ENCODE measurements at regions not wholly inside any gene's neighbourhood (a gene's known extent, or its start where the extent isn't known, plus 50 kb on each side); places are given as distances from the start of the nearest gene placed in this dataset.

DNA sequence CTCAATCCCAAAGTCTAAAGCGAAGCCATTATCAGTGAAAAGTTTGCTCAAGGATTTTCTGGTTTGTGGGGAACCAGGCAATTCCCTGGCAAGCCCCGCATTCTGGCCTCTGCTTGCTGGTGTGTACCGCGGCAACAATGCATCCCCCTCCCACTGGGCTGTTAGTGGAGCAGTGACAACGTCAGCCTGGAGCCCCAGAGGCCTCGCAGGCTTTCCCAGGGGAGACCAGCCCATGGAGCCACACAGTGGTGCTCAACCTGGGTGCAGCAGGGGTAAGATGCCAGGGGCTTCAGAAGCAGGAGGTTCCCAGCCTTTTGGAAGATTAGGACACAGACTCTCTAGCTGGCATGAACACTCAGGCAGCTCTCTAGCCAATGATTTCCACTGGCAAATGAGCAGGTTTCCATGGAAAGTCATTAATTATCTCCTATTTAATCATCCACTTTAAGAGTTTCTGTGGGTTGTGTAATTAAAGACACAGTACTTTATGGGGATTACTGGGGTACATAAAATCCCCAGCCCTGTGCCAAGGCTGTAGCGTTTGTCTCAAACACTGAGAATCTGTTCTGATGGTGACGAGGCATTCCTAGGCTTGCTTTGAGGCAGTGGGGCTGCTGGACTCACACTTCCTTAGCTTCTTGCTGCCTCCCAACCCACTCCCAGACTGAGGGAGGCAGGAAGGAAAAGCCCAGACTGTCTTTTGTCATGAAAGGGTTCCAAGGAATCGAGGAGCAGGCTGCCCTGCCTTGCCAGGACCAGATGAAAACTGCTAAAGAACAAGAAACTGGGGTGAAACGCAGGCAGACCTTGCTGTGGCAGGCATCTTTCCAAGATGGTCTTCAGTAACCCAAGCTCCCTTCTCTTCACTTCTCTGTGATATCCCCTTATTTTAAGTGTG is 411.9 kb upstream of the SHH start:
- DNase-seq (ENCODE audit: low read depth in 3 of 3): no peak

DNA sequence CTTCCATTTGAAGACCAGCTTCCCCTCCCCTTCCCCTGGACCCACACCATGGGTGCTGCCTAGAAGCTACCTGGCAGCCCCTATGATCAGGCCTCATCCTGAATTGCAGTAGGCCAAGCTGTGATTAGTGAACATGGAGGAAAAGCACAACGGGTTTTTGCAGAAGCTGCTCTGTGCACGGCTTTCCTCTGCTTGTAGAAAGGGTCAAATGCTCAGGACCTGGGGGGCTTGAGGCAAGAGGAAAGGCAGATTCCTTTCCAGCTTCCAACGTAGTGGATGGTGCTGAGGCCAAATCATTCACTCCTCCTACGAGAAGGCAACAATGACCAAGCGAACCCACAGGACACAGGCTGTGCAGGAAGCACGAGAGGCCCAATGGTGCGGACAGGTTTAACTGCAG is 410.3 kb upstream of the SHH start:
- DNase-seq (ENCODE audit: low read depth in 3 of 3): no peak

DNA sequence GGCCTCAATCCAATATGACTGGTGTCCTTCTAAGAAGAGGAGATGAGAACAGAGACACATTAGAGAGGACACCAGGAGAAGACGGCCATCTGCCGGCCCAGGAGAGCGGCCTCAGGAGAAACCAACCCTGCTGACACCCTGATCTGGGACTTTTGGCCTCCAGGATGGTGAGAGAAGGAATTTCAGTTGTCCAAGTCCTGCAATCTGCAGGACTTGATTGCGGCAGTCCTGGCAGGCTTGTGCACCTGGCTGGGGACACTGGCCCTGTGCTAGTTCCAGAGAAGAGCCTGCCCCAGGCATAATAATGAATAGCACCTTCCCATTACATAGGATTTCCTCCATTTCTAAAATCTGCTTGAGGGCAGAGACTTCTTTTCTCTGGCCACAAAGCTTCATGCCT is 409.9 kb upstream of the SHH start:
- no peak for DNase-seq (ENCODE audit: low read depth in 3 of 3)

DNA sequence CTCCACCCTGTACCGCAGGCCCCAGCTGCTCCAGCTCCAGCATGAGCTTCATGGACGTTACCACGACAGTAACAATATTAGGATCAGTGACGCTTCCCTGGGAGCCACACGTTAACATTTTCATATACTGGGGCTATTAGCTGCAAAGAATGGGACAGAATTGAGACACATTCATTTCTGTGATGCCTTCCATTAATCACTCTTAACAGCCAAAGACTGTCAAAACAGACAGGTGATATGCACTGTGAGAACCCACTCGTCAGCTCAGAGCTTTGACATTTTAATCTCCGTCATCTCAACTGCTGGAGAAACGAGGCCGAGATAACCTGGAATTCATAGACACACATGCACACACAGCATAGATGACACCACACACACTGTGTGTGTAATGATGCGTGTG is 408.4 kb upstream of the SHH start:
- DNase-seq (ENCODE audit: low read depth in 3 of 3): no peak

DNA sequence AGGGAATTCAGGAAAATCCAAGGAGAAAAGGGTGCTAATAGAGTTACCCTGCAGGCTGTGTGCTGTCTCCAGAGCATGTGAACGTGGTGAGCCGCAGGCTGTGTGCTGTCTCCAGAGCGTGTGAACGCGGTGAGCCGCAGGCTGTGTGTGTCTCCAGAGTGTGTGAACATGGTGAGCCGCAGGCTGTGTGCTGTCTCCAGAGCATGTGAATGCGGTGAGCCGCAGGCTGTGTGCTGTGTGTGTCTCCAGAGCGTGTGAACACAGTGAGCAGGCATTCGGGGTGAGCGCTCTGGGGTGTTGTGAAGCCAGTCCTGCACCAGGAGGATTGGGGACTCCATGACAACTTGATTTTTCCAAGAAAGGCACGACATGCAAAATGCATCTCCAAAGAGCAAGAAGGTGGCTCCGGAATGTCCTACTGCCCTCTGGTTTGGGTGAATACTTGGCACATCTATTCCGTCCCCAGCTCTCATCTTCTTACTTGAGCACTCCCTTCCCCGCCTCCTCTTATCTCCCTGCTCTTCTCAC is 407.9 kb upstream of the SHH start:
- no peak for DNase-seq (ENCODE audit: low read depth in 3 of 3)

DNA sequence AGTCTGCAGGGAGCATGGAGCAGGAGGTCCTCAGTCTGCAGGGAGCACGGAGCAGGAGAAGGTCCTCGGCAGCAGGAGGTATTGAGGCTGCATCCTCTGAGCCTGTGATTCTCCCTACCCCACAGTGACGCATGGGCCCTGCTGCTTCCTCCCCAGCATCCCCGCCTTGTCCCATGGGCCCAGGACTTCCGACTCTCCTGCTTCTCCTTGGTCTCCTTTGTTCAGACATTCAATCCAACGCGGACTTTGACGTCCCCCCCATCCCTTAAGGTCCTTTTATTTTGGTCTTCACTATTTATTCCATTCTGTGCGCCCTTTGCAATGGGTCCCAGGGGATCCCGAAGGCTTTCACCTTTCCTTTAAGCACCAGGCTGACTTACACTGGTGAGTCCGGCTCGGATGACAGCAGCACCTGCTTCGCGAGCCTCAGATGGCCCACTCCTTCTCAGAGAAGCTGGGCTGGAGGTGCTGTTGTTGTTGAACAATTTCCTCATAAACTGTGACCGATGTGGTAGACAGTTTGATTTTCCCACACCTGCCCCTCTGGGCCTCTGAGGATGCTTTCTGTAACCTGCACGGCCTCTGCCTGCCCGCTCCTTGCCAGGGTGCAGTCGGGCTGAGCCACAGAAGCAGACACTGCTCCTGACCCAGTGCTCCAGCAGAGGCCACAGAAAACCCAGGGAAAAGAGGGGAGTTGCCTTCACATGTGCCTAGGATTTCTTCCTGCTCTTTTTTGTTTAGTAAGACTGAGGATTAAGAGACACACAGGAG is 407.2 kb upstream of the SHH start:
- no peak for DNase-seq (ENCODE audit: low read depth in 3 of 3)

DNA sequence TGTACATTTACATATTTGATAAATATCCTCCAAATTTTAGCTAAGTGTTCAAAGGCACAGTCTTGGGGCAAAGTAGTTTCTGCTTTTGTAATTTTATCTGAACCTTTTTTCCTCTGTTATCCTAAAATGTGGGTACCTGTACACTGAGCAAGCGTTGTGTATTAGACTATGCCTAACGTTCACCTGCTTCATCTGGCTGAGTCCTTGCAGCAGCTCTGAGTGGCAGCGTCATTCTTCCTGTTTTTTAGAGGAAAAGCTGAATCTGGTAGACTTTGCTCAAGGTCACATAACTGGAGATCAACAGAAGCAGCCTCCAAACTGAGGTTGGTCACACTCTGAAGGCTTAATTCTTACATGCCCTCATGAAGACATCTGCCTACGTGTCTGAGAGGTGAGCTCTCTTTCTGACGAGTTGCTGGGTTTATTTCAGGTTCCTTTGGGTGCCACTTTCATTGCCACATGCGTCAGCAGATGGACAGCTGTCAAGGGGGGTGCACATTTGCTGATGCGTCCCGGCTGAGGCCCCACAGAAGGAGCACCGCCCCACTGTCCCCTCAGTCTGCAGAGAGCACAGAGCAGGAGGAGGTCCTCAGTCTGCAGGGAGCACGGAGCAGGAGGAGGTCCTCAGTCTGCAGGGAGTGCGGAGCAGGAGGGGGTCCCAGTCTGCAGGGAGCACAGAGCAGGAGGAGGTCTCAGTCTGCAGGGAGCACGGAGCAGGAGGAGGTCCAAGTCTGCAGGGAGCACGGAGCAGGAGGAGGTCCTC is 406.5 kb upstream of the SHH start:
- no peak for DNase-seq (ENCODE audit: low read depth in 3 of 3)

DNA sequence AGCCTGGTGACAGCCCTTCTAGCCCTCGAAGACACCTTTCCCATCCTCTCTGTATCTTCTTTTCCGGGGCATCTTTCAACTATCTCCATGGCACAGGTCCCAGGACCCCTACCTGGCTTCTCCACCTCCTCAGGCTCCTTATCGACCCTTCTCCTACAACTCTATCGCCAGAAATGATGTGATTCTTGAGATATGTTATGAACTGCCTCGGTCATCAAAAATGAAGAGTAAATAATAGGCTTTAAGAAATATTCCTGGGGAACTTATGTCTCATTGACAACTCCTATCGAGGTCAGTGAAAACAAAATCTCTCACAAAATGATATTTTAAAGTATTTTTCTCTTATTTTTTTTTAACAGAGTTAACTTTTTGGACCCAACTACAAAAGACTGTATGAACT is 405.5 kb upstream of the SHH start:
- DNase-seq (ENCODE audit: low read depth in 3 of 3): no peak

DNA sequence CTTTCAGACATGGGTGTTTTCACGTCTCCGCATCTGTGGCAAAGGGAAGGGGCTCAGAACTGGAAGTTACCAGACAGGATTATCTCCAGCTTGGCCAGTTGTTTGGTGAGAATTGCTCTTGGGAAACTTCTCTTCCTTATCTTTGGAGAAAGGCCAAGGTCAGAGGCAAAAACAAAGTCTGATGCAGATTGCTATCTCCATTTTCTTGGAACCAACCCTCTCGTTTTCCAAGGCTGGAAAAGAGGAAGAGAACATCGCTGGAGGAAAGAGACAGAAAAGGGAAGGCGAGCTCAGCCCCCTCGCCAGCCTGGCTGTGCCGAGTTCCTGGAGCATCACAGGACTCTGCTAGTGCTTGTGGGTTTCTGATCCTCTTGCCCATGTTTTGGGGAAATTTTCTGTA is 396.8 kb upstream of the SHH start:
- DNase-seq (ENCODE audit: low read depth in 3 of 3): no peak

DNA sequence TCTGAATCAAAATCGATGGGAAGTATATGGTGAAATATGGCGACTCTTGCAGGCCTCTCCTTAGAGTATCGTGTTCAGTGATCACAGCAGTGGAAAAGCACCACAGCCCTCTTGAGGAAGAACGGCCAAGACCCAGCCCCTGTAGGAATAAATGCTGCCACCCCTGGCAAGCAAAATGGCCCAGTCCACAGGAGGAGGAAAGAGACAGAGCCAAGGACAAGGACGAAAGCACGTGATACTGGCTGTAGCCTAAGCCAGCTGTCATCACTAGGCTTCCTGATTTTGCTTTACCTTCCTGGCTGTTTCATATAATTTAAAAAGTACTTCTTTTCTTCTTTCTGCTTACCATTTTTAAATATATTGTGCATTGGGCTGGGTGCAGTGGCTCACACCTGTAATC is 395.0 kb upstream of the SHH start:
- DNase-seq (ENCODE audit: low read depth in 3 of 3): no peak

DNA sequence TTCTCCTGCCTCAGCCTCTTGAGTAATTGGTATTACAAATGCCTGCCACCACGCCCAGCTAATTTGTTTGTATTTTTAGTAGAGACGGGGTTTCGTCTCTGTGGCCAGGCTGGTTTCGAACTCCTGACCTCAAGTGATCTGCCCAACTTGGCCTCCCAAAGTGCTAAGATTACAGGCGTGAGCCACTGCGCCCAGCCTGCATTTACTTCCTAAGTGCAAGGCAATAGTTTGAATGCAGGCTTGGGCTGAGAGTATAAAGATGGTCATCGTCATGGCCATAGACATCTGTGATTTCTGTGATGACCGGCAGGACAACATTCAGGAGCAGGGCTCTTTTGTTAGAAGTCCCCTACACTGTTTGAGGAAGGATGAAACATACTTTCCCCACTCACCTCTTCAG is 393.9 kb upstream of the SHH start:
- DNase-seq (ENCODE audit: low read depth in 3 of 3): no peak

DNA sequence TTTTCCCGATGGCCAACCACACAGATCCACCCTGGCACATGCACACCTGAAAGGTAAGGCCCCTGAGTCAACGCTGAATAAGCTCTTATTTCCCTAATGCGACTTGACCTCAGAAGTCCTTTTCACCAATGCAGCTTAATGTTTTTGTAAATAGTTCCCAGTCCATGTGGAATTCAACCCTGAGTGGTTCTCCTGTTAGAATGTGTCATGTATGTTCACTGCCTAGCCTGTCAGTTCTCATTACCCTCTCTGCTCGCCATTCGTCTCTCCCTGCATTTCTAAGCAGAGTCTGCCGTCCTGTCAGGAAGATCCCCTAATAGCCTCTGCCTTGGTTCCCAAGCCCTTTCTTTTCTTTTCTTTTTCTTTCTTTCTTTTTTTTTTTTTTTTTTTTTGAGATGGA is 392.6 kb upstream of the SHH start:
- no peak for DNase-seq (ENCODE audit: low read depth in 3 of 3)

DNA sequence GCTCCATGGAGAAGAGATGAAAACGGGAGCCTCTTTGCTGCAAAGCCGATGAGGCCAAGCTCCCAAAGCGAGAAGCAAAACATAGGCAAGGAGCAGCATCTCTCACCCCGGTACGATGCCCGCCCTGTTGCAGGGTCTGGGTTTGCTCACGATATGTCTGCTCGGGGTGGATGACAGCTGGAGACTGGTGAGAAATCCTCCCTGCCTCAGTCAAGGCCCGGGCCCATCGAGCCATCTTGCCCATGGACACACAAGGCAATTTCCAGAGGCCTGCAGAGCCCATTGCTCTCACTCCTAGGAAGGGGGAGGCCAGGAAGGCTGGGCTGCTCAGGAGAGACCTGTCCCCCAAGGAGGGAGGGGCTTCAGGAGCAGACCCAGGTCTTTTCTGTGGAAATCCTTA is 391.7 kb upstream of the SHH start:
- no peak for DNase-seq (ENCODE audit: low read depth in 3 of 3)

DNA sequence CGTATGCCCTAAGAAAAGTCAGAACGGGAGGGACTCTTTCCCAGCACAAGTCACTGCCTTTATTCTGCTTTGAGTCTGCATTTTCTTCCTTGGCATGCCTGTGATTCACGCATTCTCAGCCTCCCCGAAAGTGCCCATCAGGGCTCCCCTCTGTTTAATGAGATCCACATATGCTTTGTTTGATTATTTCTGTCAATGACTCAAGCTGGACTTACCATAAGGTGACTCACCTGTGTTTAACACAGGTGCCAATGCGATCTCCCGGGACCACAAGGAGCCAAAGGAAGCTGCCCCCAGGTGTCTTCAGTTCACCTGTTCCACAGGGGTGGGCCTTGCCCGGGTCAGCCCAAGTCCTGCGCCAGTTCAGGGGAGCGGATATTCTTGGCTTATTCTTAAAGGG is 386.0 kb upstream of the SHH start:
- no peak for DNase-seq (ENCODE audit: low read depth in 3 of 3)

DNA sequence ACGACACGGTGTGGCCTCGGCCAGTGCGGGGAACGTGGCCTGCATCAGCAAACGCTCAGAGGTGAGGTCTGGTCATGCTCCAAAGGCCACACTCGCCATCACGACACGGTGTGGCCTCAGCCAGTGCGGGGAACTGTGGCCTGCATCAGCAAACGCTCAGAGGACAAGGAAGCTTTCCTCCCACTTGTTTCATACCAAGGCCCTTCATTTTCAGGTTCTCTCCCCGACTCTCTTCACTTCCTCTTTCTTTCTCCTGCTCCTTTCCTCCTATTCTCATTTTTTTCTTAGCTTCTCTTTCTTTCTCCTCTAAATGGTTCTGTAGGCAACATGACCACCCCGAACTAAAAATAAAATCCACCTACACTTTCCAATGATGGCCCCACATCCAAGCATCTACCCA is 384.4 kb upstream of the SHH start:
- no peak for DNase-seq (ENCODE audit: low read depth in 3 of 3)

DNA sequence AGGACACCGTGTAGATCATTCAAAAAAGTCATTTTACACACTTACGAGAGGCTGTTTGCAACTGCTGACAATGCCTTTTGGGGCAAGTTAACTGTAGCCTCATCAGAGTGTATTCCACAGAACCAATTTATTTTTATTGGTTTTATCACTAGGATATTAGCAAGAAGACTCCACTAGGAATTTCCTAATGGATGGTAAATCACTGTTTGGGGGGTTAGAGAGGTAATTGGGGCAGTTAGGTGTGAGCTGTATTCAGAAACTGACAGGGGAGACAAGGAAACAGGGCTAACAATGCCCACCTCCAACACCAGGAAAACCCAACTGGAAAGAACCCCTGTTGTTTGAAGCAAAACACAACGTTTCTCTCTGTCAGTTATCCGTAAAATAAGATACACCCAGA is 383.0 kb upstream of the SHH start:
- no peak for DNase-seq (ENCODE audit: low read depth in 3 of 3)

DNA sequence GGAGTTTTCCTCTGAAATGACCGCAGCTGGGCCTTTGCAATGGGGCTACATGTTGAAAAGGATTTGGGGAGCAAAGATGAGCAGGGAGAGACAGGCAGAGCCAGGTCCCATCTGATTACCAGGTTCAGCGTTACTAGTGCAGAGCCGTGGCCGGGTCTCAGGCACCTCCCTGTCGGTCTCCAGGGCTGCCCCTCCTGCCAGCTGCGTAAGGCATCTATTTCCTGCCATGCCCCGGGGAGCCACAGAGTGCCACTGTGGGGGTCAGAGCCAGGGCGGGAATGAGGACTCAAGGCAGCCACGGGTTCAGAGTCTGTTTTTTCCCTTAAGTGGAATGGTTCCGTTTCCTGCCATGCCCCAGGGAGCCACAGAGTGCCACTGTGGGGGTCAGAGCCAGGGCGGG is 382.6 kb upstream of the SHH start:
- DNase-seq (ENCODE audit: low read depth in 3 of 3): no peak

DNA sequence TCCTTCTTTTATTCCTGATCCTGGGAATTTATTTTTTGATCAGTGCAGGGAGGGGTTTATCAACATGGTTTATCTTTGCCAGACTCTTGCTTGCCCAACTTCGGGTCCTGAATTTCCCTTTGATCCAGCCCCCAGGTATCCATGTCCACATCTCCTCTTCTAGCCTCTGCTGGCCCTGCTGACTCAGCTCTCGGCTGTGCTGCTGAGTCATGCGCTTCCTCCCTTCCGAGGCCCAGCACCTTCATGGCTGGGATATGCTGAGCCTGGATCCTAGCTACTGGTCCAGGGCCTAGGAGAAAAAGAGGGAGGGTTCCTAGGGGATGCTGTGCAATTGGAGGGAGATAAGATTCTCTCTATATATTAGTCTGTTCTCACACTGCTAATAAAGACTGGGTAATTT is 380.7 kb upstream of the SHH start:
- DNase-seq (ENCODE audit: low read depth in 3 of 3): no peak

DNA sequence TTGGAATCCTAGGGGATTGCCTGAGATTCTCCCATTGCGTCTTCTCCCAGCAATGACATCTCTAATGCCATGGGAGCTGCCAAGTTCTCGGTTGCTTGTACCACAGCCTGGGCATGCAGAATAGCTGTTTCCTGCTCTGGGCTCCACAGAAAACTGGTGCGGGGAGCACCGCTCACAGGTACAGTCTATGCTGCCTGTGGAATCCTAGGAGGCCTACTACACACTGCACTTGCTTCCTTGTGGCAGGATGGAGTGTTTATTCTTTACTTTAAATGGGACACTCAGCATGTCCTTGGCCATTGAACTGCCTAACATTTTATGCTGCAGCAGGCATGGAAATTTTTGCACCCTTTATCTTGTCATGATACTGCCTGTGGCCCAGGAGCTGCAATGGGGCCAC is 378.8 kb upstream of the SHH start:
- DNase-seq (ENCODE audit: low read depth in 3 of 3): no peak

DNA sequence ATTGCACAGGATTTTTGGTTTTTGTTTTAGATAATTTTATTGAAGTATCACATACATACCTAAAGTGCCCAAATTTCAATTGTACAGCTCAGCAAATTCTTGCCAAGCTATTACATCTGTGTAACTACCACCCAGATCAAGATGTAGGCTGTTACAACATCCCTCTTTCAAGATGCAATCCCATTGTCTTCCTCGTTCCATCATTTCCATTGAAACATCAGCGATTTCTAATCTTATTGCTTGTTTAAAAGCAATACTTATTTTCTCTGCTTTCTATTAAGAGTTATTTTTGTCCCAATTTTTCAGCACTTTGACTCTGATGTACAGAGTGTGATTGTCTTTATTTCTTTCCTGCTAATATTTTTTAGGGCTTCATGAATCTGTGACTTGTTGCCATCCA is 372.8 kb upstream of the SHH start:
- DNase-seq (ENCODE audit: low read depth in 3 of 3): no peak

DNA sequence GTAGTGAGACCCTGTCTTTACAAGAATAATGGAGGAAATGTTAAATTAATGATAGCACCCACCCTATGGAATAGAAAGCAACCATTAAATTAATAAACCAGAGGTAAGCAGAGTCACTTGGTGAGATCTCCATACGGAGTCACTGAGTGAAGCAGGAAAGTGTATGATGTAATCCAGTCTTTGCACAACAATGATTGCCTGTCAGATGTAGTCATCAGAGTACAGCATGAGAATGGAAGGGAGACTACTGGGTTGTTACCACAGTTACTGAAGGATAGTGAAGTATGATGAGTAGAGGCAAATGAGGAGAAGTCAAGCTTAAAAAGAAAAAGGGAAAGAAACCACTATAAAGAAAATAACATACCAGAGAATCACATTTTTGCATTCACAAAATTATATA is 371.9 kb upstream of the SHH start:
- no peak for DNase-seq (ENCODE audit: low read depth in 3 of 3)

DNA sequence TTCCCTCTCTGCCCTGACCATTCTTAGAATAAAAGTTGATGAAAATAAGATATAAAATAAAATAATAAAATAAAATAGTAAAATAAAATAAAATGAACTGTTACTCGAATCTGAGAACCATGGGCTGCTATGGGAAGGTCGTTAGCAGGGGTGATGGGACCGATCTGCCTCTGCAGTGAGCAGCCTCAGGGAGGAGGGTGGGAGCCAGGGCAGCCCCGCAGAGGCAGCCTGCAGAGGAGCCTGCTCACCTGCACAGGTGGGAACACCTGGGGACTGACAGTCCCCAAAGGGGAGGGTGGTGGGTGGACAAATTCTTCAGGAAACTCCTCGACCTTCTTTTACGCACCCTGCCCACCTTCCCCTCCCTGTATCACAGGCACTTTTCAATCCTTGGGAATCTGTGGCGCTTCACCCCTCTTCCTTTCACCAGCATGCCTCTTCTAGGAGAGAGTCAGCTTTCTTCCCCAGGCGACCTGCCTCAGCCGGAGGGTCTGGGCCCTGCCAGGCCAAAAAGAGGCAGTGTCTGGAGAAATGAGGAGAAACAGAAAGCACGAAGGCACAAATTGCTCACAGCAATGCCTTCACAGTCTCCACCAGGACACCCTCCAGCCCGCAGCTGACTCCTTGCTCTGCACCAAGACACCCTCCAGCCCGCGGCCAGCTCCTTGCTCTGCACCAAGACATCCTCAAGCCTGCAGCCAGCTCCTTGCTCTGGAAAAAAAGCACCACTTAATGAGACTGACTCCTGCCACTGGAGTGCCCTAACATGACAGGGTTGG is 368.4 kb upstream of the SHH start:
- no peak for DNase-seq (ENCODE audit: low read depth in 3 of 3)

Measured in stimulated activated CD4-positive, alpha-beta T cell treated with anti-CD3 and anti-CD28 coated beads, TNF-alpha, amount 100 ng/mL, for 24 hours (primary cell).